Fibroblast of lung (primary cell): ENCODE measurements at regions not wholly inside any gene's neighbourhood (a gene's known extent, or its start where the extent isn't known, plus 50 kb on each side); places are given as distances from the start of the nearest gene placed in this dataset.

Experiments
- DNase-seq, 2 donors: peaks; one replicate each; pipeline versions ENCODE4 v3.0.0 to v3.0.0-alpha.2; 2010; ENCODE audit warnings: low read depth in 2 of 2
- H2AFZ ChIP-seq: 2 replicates; pipeline ENCODE4 v1.5.1; 2012; ENCODE audit warnings: low read length, control low read depth, inconsistent platforms
- H3K27ac ChIP-seq: 2 replicates; pipeline ENCODE4 v1.5.1; 2011; ENCODE audit warnings: low read length, control low read depth; ENCODE audit not compliant: insufficient read depth
- H3K27me3 ChIP-seq: 2 replicates; pipeline ENCODE4 v1.5.1; 2011; ENCODE audit warnings: mild to moderate bottlenecking, low read length; ENCODE audit not compliant: control insufficient read depth, insufficient read depth
- H3K36me3 ChIP-seq: 2 replicates; pipeline ENCODE4 v1.5.1; 2011; ENCODE audit warnings: low read length; ENCODE audit not compliant: control insufficient read depth, insufficient read depth
- H3K4me1 ChIP-seq: 2 replicates; pipeline ENCODE4 v1.5.1; 2011; ENCODE audit warnings: low read length; ENCODE audit not compliant: control insufficient read depth, insufficient read depth; ENCODE audit errors: extremely low read depth
- H3K4me2 ChIP-seq: 2 replicates; pipeline ENCODE4 v1.5.1; 2011; ENCODE audit warnings: low read length, control low read depth; ENCODE audit not compliant: insufficient read depth; ENCODE audit errors: extremely low read depth
- H3K4me3 ChIP-seq, 4 experiments: fragments of 200-600 bp in 1 of 4; sonication (generic) in 1 of 4; replicated peaks in 1 of 4; 2 replicates each; pipeline ENCODE4 v1.5.1; 2011 to 2016; ENCODE audit warnings: low read length in 4 of 4, low read depth in 3 of 4, mild to moderate bottlenecking in 3 of 4, control low read depth in 2 of 4, inconsistent platforms in 1 of 4, mixed read lengths in 1 of 4; ENCODE audit not compliant: insufficient read depth in 1 of 4; ENCODE audit errors: control extremely low read depth in 1 of 4
- H3K79me2 ChIP-seq: 2 replicates; pipeline ENCODE4 v1.5.1; 2012; ENCODE audit warnings: mild to moderate bottlenecking, low read length, inconsistent platforms; ENCODE audit not compliant: control insufficient read depth, insufficient read depth
- H3K9ac ChIP-seq: 2 replicates; pipeline ENCODE4 v1.5.1; 2011; ENCODE audit warnings: mild to moderate bottlenecking, low read length, control low read depth; ENCODE audit not compliant: insufficient read depth
- H3K9me3 ChIP-seq: 2 replicates; pipeline ENCODE4 v1.5.1; 2012; ENCODE audit warnings: low read depth, low read length; ENCODE audit not compliant: control insufficient read depth, insufficient read depth
- H4K20me1 ChIP-seq: 2 replicates; pipeline ENCODE4 v1.5.1; 2011; ENCODE audit warnings: low read length; ENCODE audit not compliant: control insufficient read depth, insufficient read depth; ENCODE audit errors: extremely low read depth
- CTCF ChIP-seq, 2 donors: IDR thresholded peaks in 1 of 2; conservative IDR thresholded peaks in 1 of 2; 1 replicate in 1 of 2; 2 replicates in 1 of 2; pipeline ENCODE4 v1.5.1; 2011 to 2012; ENCODE audit warnings: low read length in 2 of 2, control low read depth in 1 of 2, inconsistent platforms in 1 of 2, low read depth in 1 of 2, mild to moderate bottlenecking in 1 of 2
- EZH2 ChIP-seq: IDR thresholded peaks from 2 replicates; pipeline ENCODE4 v1.5.1; 2012; ENCODE audit warnings: low read length, control low read depth, mild to moderate bottlenecking; ENCODE audit errors: missing control alignments

GRCh38 chr13:26993780-26994179 lies 177.8 kb downstream of the USP12 start:
- TF ChIP-seq CTCF (conservative IDR thresholded peaks at IDR 0.05 in 1 of 2, IDR thresholded peaks at IDR 0.05 in 1 of 2; ENCODE audit: low read depth in 1 of 2, low read length in 2 of 2), result no peak
- TF ChIP-seq EZH2, result no peak
- Histone ChIP-seq H3K4me1 (peaks cover 2% of the 10 kb centered on the region), H3K9ac (no peak overlapping the region), H3K4me3 (no peak overlapping the region), H3K4me2 (no peak overlapping the region), H3K9me3 (no peaks in the 10 kb centered on the region), H4K20me1 (no peaks in the 10 kb centered on the region), H3K79me2 (no peaks in the 10 kb centered on the region), H3K27ac (no peak overlapping the region), H3K36me3 (no peaks in the 10 kb centered on the region), H2AFZ (no peak overlapping the region), H3K27me3 (no peaks in the 10 kb centered on the region)
- DNase-seq, result no peak

- Histone ChIP-seq H3K79me2 (no peaks in the 10 kb centered on the region), H3K27me3 (no peaks in the 10 kb centered on the region), H3K27ac (no peak overlapping the region), H2AFZ (no peak overlapping the region), H4K20me1 (no peaks in the 10 kb centered on the region), H3K4me3 (no peak overlapping the region), H3K4me2 (no peak overlapping the region), H3K9ac (no peak overlapping the region), H3K36me3 (no peaks in the 10 kb centered on the region), H3K4me1 (peaks cover 5% of the 10 kb centered on the region), H3K9me3 (no peaks in the 10 kb centered on the region)
- DNase-seq, result no peak
- TF ChIP-seq EZH2, result no peak
- no peak for TF ChIP-seq CTCF (conservative IDR thresholded peaks at IDR 0.05 in 1 of 2, IDR thresholded peaks at IDR 0.05 in 1 of 2; ENCODE audit: low read depth in 1 of 2, low read length in 2 of 2)
Observed at GRCh38 chr13:26992951-26993719, 178.5 kb downstream of the USP12 start.

GRCh38 chr13:26991508-26992181 lies 180.0 kb downstream of the USP12 start:
- no peak overlapping the region for H3K9ac ChIP-seq

More at GRCh38 chr13:26991508-26992181, 180.0 kb downstream of the USP12 start:
- DNase-seq, result peak in 1 of 2 donors; percentile 32
- Histone ChIP-seq H3K27ac (no peak overlapping the region), H3K27me3 (no peaks in the 10 kb centered on the region), H3K9me3 (no peaks in the 10 kb centered on the region), H4K20me1 (no peaks in the 10 kb centered on the region), H3K4me2 (no peak overlapping the region), H3K4me1 (peaks cover 5% of the 10 kb centered on the region), H3K79me2 (no peaks in the 10 kb centered on the region), H3K36me3 (no peaks in the 10 kb centered on the region), H2AFZ (no peak overlapping the region), H3K4me3 (no peak overlapping the region)
- no peak for TF ChIP-seq CTCF (conservative IDR thresholded peaks at IDR 0.05 in 1 of 2, IDR thresholded peaks at IDR 0.05 in 1 of 2; ENCODE audit: low read depth in 1 of 2, low read length in 2 of 2)
- TF ChIP-seq EZH2, result no peak
